Muscle of back (tissue), 3 donors: ENCODE measurements at regions not wholly inside any gene's neighbourhood (a gene's known extent, or its start where the extent isn't known, plus 50 kb on each side); places are given as distances from the start of the nearest gene placed in this dataset.
"Not testable (repeated sequence)": the region's sequence is repeated elsewhere in the genome, so short reads cannot be mapped to it uniquely, and the experiment has no call there.

Experiments
- DNase-seq, 3 donors: peaks; one replicate each; pipeline versions ENCODE4 v3.0.0 to v3.0.0-alpha.2; 2013

GRCh38 chr17:15802917-15803316, 70.8 kb downstream of the TBC1D26 start:
- DNase-seq: not testable (repeated sequence)

DNA sequence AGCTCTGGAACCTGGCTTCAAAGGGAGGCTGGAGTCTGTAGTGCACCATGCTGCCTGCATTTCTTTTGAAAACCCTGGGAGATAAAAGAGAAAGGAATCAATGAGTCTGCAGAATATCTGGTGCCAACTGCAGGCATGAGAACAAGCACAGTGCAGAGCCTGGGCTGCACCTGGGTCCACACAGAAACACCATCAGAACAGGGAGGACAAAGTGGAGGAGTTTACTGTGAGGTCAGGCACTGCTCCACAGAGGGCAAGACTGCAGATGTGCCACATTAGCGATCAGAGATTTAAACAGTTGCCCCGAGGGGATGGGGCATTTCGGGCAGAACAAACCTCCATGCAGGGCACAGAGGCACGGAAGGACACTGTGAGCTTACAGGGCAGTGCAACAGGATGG, 74.7 kb downstream of the TBC1D26 start:
- not testable (repeated sequence) for DNase-seq

DNA sequence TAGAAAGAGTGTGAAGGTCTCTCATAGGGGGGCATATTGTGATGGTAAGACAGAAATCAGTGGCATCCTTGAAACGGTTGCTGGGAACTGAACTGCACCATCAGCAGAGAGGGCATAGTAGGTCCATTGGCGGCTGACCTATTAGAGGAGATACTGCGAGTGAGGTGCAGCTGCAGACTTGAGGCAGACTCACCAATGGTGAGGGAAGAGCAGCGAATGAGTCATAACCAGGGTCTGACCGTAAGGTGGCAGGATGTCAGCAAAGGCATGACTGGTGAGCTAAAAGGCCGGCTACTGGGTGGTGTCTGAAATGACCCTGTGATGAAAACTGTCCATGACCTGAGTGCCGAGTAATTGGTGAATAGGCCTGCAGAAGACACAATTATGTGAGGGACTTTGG, 81.3 kb downstream of the TBC1D26 start:
- not testable (repeated sequence) for DNase-seq

GRCh38 chr17:15814003-15814402, 81.9 kb downstream of the TBC1D26 start:
- DNase-seq: not testable (repeated sequence)

GRCh38 chr17:15817861-15818260, 85.8 kb downstream of the TBC1D26 start:
- not testable (repeated sequence) for DNase-seq

- not testable (repeated sequence) for DNase-seq
Observed at GRCh38 chr17:15822280-15822679, 90.2 kb downstream of the TBC1D26 start.

DNA sequence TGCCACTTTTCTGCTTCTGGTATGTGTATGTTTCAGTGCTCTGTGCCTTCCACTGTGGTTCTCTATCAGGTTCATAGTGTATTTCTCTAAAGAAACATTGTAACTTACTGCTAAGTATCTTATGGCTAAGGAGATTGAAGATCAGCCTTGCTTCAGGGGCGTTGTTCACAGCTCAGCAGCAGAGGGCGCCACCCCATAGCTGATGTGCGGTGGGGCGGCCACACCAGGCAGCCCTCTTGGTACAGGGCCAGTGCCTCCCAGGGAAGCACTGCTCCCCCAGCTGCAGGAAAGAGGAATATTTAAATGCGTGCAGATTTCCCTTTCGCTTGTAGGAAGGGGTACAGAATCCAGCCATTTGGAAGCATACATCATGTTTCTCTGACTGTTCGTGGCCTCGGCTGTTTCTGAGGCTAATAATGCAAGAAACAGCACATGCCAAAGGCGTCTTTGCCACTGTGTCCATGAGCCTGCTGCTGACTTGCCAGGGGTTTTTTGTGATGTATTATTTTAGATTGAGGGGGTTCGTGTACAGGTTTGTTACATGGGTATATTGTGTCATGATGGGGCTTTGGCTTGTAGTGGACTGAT, 96.7 kb downstream of the TBC1D26 start:
- DNase-seq: peak; percentile 52 to 82 (median 72)

DNA sequence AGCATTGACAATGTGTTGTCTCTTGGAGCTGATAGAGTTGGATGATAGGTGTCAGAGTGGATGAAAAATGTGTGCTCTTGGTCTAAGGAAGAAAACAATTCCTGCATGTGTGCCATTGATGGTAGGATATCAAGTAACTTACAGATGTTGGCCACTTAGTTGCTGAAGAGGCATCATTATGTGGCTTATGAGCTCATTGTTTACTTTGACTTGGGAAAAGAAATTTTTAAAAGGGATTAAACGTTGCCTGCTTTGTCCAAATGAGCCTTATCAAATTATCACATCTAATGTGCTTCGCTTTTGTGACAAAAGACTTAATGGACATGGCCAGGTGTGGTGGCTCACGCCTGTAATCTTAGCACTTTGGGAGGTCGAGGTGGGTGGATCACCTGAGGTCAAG, 98.1 kb downstream of the TBC1D26 start:
- DNase-seq: not testable (repeated sequence)

GRCh38 chr17:15831182-15831581, 99.1 kb downstream of the TBC1D26 start:
- DNase-seq: peak in 1 of 3 donors; percentile 55

GRCh38 chr17:15832921-15833480, 100.9 kb downstream of the TBC1D26 start:
- not testable (repeated sequence) for DNase-seq

GRCh38 chr17:15833890-15834289, 101.8 kb downstream of the TBC1D26 start:
- not testable (repeated sequence) for DNase-seq

GRCh38 chr17:15835481-15835880, 103.4 kb downstream of the TBC1D26 start:
- not testable (repeated sequence) for DNase-seq

GRCh38 chr17:15836249-15836982, 104.3 kb downstream of the TBC1D26 start:
- not testable (repeated sequence) for DNase-seq

- DNase-seq: not testable (repeated sequence)
Observed at GRCh38 chr17:15836991-15837390, 104.9 kb downstream of the TBC1D26 start.

GRCh38 chr17:15847447-15848229, 97.3 kb upstream of the ADORA2B start:
- peak in 2 of 3 donors; percentile 2 to 22 for DNase-seq

DNA sequence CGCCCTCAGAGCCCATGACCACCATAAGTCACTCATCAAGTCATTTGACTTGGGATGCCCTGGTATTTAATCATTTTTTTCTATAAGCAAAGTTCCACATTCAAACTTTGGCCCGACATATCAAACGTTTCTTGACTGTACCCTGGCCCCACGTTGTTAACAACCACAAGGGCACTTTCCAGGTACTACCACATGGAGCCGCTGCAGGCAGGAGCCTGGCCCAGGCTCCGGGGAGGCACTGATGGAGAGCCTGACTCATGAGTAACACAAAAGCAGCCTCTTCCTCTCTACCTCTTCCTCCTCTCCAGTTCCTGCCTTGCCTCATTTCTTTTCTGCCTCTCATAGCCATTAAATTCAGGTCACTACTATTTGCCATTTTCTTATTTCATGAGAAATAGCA, 95.9 kb upstream of the ADORA2B start:
- peak in 1 of 3 donors; percentile 5 for DNase-seq

- not testable (repeated sequence) for DNase-seq
Observed at GRCh38 chr17:15850071-15850470, 94.9 kb upstream of the ADORA2B start.

- not testable (repeated sequence) for DNase-seq
Observed at GRCh38 chr17:15850687-15851086, 94.2 kb upstream of the ADORA2B start.

DNA sequence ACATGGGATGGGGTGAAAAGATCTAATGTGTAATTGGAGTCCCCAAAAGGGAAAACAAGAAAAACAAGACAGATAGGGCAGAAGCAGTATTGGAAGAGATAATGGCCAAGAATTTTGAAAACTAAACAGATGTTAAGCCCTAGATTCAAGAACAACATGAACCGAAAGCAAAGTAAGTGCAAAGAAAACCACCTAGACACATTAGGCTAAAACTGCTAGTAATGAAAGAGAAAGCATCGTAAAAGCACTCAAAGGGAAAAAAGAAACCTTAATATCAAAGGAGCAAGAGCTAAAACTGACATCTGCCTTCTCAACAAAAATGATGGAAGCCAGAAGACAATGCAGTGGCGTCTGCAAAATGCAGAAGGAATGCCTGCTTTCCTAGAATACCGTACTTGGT, 92.1 kb upstream of the ADORA2B start:
- DNase-seq: not testable (repeated sequence)

- not testable (repeated sequence) for DNase-seq
Observed at GRCh38 chr17:15856191-15856590, 88.7 kb upstream of the ADORA2B start.

GRCh38 chr17:15856745-15857144, 88.2 kb upstream of the ADORA2B start:
- not testable (repeated sequence) for DNase-seq

DNA sequence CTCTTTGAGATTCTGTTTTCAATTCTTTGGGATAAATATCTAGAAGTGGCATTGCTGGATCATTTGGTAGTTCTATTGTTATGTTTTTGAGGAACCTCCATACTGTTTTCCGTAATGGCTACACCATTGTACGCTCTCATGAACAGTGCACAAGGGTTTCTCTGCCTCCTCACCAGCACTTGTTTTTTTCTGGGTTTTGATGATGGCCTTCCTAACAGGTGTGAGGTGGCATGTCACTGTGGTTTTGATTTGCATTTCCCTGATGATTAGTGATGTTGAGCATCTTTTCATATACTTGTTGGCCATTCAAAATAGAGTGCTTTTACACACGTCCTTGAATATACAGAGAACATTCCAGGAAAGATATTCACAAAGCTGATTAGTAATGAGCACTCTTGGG, 86.8 kb upstream of the ADORA2B start:
- DNase-seq: not testable (repeated sequence)
